HG02870 (cell line): ENCODE measurements at regions not wholly inside any gene's neighbourhood (a gene's known extent, or its start where the extent isn't known, plus 50 kb on each side); places are given as distances from the start of the nearest gene placed in this dataset.
"Not testable (repeated sequence)": the region's sequence is repeated elsewhere in the genome, so short reads cannot be mapped to it uniquely, and the experiment has no call there.

ENCODE experiments used
- ATAC-seq: cut with Tn5 transposase; IDR thresholded peaks from one replicate; pipeline ENCODE4 v1.9.1; 2021; ENCODE audit warnings: mild to moderate bottlenecking, moderate library complexity; ENCODE audit not compliant: unreplicated experiment

GRCh38 chr2:194345347-194345746, 1311.7 kb upstream of the SLC39A10 start:
- no peak for ATAC-seq

- ATAC-seq = no peak
These were observed 1313.9 kb upstream of the SLC39A10 start for GRCh38 chr2:194343167-194343566.

DNA sequence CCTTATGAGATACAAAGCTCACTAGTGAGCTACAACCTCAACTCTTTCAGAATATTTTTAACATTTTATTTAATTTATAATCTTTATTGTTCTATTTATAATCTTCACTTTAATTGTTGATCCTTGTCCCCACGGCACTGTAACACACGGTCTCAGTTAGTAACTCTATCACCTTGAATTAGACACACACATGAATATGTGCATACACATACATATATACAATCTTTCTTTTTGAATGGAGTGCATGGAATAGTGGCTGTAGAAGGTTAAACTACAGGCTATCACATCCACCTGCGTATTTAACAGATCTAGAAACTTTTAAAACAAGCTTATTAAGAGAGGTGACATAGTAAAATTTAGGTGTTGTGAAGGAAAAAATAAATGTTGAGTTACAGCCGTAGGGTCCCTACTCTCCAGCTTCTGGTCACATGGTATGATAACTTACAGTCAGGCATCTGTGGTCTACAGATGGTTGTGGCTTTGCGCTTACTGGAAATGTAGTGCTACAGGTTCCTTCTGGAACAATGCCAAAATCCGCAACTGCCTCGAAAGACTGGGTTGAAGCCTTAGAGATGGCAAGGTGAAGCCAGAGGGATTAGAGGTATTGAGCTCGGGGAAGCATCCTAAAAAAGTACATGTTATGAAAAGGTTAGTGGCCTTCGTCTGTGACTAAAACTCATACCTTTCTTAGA, 1324.1 kb upstream of the SLC39A10 start:
- no peak for ATAC-seq

- no peak for ATAC-seq
These were observed 1328.6 kb upstream of the SLC39A10 start for GRCh38 chr2:194328456-194328855.

GRCh38 chr2:194327196-194327888, 1329.7 kb upstream of the SLC39A10 start:
- ATAC-seq = no peak

GRCh38 chr2:194323740-194324139, 1333.3 kb upstream of the SLC39A10 start:
- no peak for ATAC-seq

DNA sequence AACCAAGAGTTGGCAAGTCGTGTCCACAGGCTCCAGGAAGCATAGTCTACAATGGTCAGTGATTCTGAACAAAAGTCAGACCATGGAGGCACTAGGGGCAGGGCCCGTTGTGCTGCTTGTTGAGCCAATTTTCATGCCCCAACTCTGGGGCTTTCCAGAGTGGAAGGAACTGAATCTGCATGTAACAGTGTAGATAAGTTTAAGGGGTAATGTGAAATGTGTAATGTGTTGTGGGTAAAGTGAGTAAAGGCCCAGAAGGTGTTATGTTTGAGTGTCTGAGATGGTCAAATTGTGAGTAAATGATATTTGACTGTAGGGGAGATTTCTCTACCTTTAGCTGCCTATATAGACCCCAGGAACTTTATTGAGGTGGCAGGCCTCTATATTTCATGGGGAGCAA, 1336.5 kb upstream of the SLC39A10 start:
- ATAC-seq = no peak

GRCh38 chr2:194319222-194319992, 1337.6 kb upstream of the SLC39A10 start:
- peak; percentile 63 for ATAC-seq

GRCh38 chr2:194314042-194314441, 1343.0 kb upstream of the SLC39A10 start:
- no peak for ATAC-seq

- ATAC-seq = no peak
These were observed 1352.8 kb upstream of the SLC39A10 start for GRCh38 chr2:194304191-194304590.

DNA sequence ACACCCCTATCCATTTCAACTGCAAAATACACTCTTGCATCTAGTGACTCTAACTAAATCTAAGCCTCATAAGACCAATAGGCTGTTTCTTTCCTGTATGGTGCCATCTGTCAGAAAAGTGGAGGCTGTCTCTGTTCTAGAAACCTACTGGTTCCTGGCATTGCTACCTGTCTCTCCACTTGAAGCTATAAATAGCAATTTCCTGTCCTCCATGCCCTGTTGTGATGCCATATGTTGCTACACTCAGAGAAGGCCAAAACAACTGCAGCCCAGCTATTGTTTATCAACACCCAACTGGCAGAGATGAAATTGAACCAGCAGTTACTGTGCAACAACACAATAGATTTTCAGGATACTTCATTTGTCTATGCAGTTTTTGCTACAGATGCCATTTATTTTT, 1355.1 kb upstream of the SLC39A10 start:
- ATAC-seq = no peak

- no peak for ATAC-seq
These were observed 1362.9 kb upstream of the SLC39A10 start for GRCh38 chr2:194294156-194294555.

GRCh38 chr2:194291104-194291503, 1365.9 kb upstream of the SLC39A10 start:
- no peak for ATAC-seq

DNA sequence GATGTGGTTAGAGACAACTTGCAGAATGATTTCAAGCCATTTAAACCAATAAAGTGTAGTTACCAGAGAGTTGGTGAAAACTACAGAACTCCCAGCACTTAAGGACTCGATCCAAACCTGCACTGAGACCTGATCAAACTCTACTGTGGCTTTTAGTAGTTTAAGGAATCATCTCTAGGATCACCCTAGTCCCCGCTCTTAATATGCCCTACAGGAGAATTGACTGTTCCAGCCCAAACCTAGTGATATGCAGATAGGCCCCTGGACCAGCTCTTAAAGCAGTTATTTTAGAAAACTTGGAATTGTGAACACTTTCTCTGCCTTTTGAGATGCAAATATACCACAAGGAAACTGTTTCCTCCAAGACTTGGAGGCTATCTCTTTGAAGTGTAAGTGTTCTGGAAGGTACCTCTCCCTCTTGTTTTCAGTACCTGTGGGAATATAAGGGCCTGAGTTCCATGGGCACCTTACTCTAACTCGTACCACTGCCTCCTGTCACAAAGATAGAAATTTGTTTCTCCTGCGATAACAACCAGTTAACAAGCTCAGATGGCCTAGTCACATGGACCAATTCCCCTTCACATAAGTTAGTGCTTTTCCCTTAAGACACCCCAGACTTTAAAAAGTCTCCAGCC, 1367.2 kb upstream of the SLC39A10 start:
- ATAC-seq = no peak

DNA sequence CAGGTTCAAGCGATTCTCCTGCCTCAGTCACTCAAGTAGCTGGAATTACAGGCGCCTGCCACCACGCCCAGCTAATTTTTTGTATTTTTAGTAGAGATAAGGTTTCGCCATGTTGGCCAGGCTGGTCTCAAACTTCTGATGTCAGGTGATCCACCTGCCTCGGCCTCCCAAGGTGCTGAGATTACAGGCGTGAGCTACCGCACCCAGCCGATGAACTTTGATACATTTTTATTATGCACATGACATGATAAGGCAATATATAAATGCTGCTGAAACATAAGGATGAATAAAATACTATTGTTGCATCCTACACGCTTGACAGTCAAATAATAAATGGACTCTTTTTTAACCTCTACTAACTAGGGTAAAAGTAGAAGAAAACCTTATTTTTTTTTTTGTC, 1380.4 kb upstream of the SLC39A10 start:
- not testable (repeated sequence) for ATAC-seq

- ATAC-seq = no peak
These were observed 1385.6 kb upstream of the SLC39A10 start for GRCh38 chr2:194271293-194271961.

DNA sequence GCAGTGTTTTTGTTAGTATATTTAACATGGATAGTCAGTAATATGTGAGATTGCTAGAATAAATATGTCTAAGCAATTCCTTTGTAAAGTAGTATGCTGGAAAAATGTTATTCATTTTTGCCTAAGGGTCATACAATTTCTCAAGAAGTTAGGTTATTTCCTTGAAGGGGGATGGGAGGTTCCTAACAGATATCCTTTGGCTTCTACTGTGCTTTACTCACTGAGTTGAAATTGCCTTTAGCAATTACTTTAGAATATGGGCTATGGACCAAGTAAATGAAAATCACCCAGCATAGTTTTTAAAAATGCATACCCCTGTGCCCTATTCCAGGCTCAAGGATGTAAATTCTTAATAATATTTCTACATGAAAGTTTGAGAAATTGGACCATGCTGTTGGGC, 1386.4 kb upstream of the SLC39A10 start:
- ATAC-seq = no peak

GRCh38 chr2:194264586-194264985, 1392.4 kb upstream of the SLC39A10 start:
- no peak for ATAC-seq

- no peak for ATAC-seq
These were observed 1396.8 kb upstream of the SLC39A10 start for GRCh38 chr2:194260185-194260584.

DNA sequence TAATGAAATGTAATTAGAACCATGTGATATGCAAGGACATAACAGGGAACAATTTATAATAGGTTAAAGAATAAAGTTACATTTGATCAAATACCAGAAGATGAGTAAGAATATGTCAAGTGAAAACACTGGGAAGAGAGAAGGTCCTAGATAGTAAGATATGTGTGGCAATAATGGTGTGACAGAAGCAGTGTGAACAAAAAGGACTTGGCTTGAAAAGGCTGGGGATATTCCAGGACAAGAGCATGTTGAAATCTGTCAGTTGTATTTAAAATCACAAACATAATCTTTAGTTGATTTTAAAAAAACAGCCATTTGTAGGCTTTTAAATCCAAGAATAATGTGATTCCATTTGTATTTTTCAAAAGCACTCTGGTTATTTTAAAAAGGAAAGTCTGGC, 1399.9 kb upstream of the SLC39A10 start:
- no peak for ATAC-seq
